HEK293 (cell line): ENCODE measurements at regions not wholly inside any gene's neighbourhood (a gene's known extent, or its start where the extent isn't known, plus 50 kb on each side); places are given as distances from the start of the nearest gene placed in this dataset.

Experiments
- PBX3 ChIP-seq: sonication (generic); formaldehyde crosslinking; IDR thresholded peaks from 2 replicates; pipeline ENCODE4 v1.8.1; 2022; ENCODE audit warnings: mild to moderate bottlenecking, moderate library complexity, missing genetic modification reagents
- ZNF274 ChIP-seq, 2 experiments: fragments of 200-500 bp in 1 of 2; fragments of 450-650 bp in 1 of 2; sonication (Bioruptor generic) in 1 of 2; formaldehyde crosslinking in 1 of 2; IDR thresholded peaks; 2 replicates each; pipeline versions ENCODE4 v1.5.1 to v1.6.1; 2014 to 2016; ENCODE audit warnings: borderline replicate concordance in 1 of 2, inconsistent platforms in 1 of 2, low read length in 1 of 2, missing biosample characterization in 1 of 2, missing genetic modification characterization in 1 of 2
- ZNF510 ChIP-seq: fragments of 450-650 bp; formaldehyde crosslinking; IDR thresholded peaks from 2 replicates; pipeline ENCODE4 v1.5.1; 2018; ENCODE audit warnings: mild to moderate bottlenecking, missing genetic modification characterization, missing biosample characterization; ENCODE audit not compliant: insufficient replicate concordance
- ZNF530 ChIP-seq: fragments of 450-650 bp; formaldehyde crosslinking; IDR thresholded peaks from 2 replicates; pipeline ENCODE4 v1.5.1; 2016; ENCODE audit warnings: low read depth, missing biosample characterization, missing genetic modification characterization
- ZNF837 ChIP-seq: fragments of 450-650 bp; formaldehyde crosslinking; IDR thresholded peaks from 2 replicates; pipeline ENCODE4 v1.5.1; 2016; ENCODE audit warnings: missing biosample characterization, missing genetic modification characterization
- TF ChIP-seq, protein P1 (sequence below): fragments of 450-650 bp; formaldehyde crosslinking; IDR thresholded peaks from 2 replicates; pipeline ENCODE4 v1.5.1; 2016; ENCODE audit warnings: missing biosample characterization, missing genetic modification characterization
- TF ChIP-seq, protein P2 (sequence below): fragments of 450-650 bp; formaldehyde crosslinking; IDR thresholded peaks from 2 replicates; pipeline ENCODE4 v1.5.1; 2016; ENCODE audit warnings: missing biosample characterization, missing genetic modification characterization
- TF ChIP-seq, protein P3 (sequence below): fragments of 450-650 bp; formaldehyde crosslinking; optimal IDR thresholded peaks from 2 replicates; pipeline ENCODE3; 2016; ENCODE audit warnings: missing biosample characterization, mild to moderate bottlenecking, missing genetic modification characterization

DNA sequence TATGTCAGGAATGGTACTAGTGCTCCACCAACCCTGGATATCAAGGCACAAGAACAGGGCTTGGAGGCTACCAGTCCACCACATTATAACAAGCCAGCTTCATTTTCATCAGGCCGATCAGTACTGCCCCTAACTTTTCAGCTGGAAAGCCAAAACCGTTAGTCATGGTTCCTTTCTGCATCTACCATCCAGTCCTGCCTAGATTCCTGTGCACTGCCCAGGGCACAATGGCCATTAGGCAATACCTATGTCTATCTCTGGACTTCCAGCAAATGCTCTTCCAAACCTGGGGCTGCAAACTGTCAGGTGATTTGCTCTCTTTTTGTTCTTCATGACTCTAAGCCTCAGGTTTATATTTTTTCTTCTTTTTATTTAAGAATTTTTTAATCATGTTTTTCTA, 937.7 kb downstream of the SORCS1 start:
- TF ChIP-seq ZNF274 (IDR thresholded peaks at IDR 0.05; ENCODE audit: low read length): no peak
- no peak for TF ChIP-seq ZNF274 (tag by site-specific recombination; IDR thresholded peaks at IDR 0.05; ENCODE audit: borderline replicate concordance)
- TF ChIP-seq, protein P1, sequence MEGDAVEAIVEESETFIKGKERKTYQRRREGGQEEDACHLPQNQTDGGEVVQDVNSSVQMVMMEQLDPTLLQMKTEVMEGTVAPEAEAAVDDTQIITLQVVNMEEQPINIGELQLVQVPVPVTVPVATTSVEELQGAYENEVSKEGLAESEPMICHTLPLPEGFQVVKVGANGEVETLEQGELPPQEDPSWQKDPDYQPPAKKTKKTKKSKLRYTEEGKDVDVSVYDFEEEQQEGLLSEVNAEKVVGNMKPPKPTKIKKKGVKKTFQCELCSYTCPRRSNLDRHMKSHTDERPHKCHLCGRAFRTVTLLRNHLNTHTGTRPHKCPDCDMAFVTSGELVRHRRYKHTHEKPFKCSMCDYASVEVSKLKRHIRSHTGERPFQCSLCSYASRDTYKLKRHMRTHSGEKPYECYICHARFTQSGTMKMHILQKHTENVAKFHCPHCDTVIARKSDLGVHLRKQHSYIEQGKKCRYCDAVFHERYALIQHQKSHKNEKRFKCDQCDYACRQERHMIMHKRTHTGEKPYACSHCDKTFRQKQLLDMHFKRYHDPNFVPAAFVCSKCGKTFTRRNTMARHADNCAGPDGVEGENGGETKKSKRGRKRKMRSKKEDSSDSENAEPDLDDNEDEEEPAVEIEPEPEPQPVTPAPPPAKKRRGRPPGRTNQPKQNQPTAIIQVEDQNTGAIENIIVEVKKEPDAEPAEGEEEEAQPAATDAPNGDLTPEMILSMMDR (tag by site-specific recombination): no peak
- no peak for TF ChIP-seq ZNF837 (tag by site-specific recombination)
- no peak for TF ChIP-seq PBX3 (CRISPR knock-in tag)
- TF ChIP-seq, protein P2, sequence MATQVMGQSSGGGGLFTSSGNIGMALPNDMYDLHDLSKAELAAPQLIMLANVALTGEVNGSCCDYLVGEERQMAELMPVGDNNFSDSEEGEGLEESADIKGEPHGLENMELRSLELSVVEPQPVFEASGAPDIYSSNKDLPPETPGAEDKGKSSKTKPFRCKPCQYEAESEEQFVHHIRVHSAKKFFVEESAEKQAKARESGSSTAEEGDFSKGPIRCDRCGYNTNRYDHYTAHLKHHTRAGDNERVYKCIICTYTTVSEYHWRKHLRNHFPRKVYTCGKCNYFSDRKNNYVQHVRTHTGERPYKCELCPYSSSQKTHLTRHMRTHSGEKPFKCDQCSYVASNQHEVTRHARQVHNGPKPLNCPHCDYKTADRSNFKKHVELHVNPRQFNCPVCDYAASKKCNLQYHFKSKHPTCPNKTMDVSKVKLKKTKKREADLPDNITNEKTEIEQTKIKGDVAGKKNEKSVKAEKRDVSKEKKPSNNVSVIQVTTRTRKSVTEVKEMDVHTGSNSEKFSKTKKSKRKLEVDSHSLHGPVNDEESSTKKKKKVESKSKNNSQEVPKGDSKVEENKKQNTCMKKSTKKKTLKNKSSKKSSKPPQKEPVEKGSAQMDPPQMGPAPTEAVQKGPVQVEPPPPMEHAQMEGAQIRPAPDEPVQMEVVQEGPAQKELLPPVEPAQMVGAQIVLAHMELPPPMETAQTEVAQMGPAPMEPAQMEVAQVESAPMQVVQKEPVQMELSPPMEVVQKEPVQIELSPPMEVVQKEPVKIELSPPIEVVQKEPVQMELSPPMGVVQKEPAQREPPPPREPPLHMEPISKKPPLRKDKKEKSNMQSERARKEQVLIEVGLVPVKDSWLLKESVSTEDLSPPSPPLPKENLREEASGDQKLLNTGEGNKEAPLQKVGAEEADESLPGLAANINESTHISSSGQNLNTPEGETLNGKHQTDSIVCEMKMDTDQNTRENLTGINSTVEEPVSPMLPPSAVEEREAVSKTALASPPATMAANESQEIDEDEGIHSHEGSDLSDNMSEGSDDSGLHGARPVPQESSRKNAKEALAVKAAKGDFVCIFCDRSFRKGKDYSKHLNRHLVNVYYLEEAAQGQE (tag by site-specific recombination): no peak
- no peak for TF ChIP-seq ZNF530
- TF ChIP-seq, protein P3, sequence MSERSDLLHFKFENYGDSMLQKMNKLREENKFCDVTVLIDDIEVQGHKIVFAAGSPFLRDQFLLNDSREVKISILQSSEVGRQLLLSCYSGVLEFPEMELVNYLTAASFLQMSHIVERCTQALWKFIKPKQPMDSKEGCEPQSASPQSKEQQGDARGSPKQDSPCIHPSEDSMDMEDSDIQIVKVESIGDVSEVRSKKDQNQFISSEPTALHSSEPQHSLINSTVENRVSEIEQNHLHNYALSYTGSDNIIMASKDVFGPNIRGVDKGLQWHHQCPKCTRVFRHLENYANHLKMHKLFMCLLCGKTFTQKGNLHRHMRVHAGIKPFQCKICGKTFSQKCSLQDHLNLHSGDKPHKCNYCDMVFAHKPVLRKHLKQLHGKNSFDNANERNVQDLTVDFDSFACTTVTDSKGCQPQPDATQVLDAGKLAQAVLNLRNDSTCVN (tag by site-specific recombination): no peak
- no peak for TF ChIP-seq ZNF510
